EL (cell line): ENCODE measurements at regions not wholly inside any gene's neighbourhood (a gene's known extent, or its start where the extent isn't known, plus 50 kb on each side); places are given as distances from the start of the nearest gene placed in this dataset.
"Not testable (repeated sequence)": the region's sequence is repeated elsewhere in the genome, so short reads cannot be mapped to it uniquely, and the experiment has no call there.

Source experiments
- DNase-seq: peaks from one replicate; pipeline ENCODE4 v3.0.0-alpha.2; 2016

DNA sequence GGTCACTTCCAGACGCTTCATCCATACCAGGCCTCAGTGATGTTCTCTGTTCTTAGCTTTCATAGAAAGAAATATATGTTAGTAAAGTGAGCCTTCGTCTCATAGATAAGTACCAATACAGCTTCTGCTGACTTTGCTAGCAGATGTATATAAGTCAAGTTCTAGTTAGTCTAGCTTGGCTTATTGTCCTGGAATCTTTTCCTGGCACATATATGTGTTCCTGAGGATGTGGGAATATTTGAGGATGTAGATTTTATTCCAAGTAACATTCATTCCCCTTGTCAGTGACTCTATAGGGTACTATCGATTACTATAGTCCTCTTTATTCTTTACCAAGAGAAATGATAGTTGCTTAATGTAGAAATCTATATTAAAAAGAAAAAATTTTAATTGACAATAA, 135.2 kb upstream of the FAM9C start:
- no peak for DNase-seq

DNA sequence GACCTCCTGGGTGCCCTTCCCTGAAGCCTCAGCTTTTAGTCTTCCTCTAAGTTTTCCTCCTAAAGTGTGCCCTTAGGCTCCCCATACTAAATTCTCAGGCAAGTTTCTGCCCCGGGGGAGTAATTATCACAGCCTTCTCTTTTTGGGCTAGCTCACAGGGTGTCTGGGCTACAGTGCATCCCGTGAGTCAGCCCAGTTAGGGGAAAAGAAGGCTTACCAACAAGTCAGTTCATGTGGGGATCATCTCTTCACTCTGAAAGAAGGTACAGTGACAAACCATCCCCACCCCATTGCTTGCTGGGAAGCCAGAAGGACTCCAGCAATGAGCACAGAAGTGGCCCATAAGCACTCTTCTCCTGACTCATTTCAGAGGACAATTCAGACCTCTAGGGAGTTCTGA, 134.7 kb upstream of the FAM9C start:
- no peak for DNase-seq

DNA sequence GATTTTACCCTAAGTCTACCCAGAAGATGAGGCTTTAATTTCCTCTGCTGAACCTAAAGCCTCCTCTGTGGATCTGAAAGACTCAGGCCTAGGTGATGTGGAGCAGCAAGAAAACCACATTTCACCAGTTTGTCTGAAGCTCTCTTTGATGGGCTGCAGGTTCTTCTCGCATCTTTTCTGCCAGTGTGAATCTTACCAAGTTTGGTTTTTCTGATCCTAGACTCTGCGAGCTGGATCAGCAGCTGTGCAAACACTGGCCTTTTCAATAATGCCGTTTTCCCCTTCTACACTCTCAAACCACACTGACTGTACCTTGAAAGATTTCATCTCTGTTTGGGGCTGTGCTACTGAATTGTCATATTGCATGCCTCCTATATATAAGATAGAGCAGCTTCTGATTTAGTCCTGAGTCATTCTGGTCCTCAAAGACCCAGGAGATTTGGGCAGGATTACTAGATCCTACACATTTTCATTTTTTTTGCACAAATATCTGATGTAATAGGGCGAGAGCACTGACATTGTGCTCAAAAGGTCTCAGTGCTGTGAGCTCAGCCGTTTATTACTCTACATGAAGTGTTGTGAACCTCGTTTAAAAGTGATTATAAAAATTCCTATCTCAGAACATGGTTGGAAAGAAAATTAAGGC, 133.6 kb upstream of the FAM9C start:
- no peak for DNase-seq

DNA sequence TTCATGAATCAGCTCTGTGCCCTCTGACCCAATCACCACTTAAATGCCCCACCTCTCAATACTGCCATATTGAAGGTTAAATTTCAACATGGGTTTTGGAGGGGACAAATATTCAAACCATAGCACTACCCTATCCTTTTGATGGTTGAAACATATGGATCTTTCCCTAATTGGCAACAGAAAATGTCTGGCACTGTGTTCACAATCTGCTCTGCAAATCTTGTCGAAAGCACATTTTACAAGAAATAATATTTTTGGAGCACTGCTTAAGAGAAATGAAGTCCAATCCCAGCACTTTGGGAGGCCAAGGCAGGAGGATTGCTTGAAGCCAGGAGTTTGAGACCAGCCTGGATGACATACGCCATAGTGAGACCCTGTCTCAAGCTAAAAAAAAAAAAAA, 130.6 kb upstream of the FAM9C start:
- no peak for DNase-seq

DNA sequence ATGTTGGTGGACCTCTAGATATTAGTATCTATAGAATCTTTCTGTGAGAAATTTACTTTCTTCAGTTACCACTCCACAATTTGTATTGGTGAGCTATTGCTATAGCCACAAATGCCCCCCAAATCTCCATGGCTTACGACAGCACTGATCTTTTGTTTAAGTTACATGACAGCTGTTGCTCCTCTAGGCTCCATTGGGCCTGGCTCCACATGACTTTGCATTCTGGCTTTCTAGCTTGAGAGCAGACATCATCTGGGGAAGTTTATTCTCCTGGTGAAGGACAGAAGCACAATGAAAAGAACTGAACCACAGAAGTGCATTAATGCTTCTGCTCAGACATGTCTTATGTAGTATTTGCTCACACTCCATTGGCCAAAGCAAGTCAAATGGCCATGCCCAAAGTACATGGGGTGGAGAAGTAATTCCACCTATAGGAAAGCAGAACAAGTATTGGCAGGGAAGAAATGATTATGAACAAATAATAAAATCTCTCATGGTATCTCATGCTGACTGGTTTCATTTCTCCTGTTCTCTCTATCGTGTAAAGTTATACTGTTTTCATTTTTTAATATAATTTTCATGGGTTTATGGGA, 126.6 kb upstream of the FAM9C start:
- no peak for DNase-seq

DNA sequence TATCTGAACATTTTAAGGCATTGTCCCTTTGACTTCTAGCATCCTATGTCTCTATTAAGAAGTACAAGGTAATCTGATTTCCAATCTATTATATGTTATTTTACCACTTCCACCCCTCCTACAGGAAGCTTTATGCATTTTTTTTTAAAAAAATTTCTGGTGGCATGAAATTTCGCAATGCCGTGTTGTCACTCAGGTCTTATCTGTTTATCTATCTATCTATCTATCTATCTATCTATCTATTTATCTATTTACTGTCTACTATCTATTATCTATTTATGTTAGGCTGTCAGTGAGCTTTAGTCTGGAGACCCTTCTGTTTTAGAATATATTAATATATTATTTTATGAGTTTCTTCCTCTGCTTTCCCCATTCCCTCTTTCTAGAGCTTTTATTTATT, 125.3 kb upstream of the FAM9C start:
- DNase-seq = no peak

DNA sequence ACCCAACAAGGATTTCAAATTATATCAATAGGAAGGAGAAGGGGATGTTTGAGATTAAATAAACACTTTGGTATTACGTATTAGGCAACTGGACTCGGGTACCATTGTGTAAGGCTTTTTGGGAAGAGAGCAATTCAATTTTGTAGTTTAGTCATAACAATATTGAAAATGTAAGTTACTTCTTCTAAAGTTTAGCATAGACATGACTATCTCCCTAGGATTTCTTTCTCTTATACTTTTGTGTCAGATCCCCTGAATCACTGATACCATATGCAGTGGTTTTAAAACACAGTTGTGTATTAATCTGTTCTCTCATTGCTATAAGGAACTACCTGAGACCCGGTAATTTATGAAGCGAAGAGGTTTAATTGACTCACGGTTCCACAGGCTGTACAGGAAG, 123.8 kb upstream of the FAM9C start:
- no peak for DNase-seq

DNA sequence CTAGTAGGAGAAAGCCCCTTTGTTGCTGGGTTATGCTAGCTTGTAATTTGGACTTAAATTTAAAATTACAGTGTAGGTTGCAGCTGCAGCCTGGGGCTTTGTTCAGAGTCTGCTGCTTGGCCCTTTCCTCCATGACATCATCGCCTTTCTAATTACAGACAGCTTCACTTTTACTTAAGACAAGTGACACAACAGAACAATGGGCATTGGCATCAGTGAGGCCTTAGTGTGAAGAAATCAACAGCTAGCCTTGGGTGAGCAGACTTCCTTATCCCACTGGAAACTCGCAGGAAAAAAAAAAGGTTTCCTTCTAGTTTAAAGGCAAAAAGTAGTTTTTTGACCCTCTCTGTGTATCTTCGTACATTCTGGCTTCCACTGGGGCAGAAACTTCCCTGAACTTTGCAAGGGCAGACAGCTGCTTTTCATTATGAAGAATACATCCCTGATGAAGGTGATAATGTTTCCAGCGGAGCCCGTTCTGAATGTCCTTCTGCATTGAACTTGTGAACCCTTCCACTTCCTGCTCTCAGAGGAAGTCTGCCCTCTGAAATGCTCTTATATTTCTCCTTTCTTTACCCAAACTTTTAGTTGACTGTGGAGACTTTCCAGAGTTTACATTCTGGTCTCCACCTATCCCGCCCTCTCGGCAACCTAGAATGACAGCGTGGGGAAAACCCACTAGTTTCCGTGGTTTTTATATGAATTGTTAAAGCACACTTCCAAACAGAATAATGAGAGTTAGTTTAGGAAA, 123.2 kb upstream of the FAM9C start:
- no peak for DNase-seq

DNA sequence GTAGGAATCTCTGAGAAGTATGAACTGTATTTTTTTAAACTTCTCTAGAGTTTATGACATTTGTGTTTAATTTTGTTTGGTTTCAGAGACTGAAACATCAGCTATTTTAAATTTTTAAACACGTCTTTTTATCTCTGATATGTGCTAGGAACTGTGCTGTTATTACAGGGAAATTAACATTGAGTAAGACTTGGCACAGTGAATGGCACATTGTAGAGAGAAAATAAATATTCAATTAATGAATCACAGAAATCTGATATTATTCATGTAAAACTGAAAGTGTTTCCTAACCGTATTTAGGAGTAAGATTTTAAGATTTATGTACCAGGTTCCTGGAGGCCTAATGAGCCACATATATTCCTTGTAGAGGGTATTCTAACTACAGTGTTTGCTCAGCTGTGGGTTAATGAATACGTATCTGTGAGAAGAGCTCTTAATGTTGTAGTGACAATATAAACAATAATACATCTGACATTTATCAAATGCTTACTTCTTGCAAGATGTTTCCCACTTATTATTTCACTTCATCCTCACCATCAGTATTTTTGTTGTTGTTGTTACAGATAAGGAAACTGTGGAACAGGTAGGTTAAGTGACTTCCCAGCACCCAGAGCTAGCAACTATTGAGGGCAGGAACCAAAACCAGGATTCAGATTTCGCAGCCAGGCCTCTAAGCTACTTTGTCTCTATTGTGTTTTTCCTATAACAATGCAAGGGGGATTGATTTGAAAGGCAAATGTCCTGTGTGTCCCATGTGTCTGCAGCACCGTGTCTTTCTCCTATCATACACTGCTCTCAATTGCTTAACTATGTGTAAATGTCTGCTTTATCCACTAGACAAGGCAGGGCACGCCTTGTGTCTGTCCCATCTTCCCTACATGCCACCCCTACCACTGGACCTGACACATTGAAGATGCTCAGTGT, 121.1 kb upstream of the FAM9C start:
- DNase-seq = no peak

DNA sequence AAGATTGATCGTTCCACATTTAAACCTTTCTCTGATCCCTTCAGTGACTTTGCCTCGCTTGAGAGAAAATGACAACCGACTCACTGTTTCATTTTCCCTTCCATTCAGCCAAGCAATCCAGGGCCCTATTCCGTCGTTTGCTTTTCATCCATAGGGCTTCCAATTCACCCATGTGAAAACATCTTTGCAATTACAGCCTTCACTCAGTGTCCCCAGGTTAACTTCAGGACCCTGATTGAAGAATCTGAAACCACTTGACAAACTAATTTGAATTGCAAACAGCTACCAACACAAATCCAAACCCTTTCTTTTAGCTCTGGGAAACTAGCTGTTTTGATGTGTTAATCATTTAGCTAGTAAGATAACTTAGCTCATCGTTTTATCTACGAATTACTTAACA, 120.2 kb upstream of the FAM9C start:
- DNase-seq = no peak

DNA sequence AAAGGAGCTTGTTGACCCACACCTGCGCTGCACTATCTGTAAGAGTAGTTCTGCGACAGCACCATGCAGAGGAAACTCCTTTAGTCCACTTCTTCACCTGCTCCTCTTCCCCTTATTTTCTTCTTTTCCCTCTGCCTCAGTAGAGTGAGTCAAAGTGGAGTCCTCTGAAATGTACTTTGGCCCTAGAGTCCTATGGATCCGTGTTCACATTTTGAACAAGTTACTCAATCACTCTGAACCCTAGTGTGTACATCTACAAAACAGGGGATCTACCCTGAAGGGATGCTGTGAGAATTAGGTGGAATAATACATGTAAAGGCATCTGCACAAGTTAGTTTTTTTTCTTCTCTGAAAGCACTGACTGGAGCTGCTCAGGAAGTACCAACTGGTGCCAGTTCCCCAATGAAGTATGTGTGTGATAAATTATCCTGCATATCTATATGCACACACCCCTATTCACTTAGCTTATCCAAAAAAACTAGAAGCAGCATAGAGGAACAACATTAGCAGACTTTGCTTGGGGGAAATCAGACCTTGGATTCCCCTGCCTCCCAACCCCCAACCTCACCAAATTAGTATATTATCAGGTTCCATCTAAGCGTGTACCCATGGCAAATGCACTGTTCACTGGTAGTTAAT, 118.5 kb upstream of the FAM9C start:
- no peak for DNase-seq

DNA sequence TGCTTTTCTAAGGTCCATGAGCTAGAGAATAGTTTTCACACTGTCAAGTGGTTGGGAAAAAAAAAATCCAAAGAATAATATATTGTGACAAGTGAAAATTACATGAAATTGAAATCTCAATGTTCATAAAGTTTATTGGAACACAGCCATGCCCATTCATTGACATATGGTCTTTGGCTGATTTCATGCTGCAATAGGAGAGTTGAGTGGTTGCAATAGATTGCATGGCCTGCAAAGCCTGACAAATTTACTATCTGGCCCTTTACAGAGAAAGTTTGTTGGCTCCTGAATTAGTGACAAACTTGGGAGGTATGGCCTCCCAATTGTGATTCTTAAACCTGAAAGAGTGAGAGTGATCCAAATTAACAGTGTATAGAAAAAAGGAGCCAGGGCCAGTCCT, 115.5 kb upstream of the FAM9C start:
- DNase-seq = no peak

DNA sequence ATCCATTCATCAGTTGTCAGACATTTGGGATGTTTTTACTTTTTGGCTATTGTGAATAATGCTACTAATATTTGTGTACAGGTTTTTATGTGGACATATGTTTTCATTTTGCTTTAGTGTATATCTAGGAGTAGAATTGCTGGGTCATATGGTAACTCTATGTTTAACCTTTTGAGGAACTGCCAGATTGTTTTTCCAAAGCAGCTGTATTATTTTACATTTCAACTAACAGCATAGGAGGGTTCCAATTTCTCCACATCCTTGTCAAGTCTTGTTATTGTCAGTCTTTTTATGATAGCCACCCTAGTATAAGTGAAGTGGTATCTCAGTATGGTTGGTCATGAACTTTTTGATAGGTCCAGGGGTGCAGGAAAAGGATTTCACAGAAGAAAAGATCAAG, 114.5 kb upstream of the FAM9C start:
- no peak for DNase-seq

DNA sequence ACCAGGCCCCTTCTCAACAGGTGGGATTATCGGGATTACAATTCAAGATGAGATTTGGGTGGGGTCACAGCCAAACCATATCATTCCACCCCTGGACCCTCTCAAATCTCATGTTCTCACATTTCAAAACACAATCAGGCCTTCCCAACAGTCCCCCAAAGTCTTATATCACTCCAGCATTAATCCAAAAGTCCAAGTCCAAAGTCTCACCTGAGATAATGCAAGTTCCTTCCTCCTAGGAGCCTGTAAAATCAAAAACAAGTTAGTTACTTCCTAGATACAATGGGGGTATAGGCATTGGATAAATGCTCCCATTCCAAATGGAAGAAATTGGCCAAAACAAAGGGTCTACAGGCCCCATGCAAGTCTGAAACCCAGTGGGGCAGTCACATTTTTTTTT, 111.1 kb upstream of the FAM9C start:
- not testable (repeated sequence) for DNase-seq

DNA sequence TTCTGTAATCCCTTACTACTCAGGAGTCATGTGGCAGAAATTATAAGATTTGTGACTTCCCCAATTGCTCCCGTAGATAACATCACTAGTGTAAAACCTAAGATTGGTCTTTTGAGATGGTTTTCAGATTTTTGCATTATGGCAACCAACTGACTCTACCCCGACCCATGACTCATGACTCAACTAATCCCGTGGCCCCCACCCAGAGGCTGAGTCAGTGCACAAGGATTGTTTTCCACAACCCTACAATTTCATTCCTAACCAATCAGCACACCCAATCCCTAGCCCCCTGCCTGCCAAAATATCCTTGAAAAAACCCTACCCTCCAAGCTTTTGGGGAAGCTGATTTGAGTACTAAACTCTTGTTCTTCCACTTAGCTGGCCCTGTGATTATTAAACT, 109.4 kb upstream of the FAM9C start:
- no peak for DNase-seq

DNA sequence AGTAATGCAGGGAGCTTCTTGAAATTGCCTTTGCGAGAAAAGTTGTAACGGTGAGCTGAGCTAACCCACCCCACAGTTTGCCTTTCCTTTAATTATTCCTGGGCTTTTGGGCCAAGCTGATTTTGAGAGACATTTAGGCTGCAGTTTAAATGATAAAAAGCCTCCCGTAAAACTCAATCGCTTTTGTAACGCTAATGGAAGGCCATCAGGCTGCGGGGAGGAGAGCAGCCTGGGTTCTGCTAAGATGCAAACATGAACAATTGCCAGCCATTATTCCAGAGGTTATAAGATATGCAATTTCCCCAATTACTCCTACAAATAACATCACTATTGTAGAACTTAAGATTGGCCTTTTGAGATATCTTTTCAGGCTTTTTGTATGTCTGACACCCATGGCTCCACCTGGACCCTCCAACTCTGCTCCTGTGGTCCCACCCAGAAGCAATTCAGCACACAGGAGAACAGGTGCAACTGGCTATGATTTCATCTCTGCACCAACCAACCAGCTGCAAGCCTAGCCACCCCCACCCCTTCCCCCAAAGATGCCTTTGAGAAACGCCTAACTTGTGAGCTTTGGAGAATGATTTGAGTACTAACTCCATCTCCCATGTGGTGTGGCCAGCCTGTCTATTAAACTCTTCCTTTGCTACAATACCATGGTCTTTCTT, 108.2 kb upstream of the FAM9C start:
- DNase-seq = no peak

DNA sequence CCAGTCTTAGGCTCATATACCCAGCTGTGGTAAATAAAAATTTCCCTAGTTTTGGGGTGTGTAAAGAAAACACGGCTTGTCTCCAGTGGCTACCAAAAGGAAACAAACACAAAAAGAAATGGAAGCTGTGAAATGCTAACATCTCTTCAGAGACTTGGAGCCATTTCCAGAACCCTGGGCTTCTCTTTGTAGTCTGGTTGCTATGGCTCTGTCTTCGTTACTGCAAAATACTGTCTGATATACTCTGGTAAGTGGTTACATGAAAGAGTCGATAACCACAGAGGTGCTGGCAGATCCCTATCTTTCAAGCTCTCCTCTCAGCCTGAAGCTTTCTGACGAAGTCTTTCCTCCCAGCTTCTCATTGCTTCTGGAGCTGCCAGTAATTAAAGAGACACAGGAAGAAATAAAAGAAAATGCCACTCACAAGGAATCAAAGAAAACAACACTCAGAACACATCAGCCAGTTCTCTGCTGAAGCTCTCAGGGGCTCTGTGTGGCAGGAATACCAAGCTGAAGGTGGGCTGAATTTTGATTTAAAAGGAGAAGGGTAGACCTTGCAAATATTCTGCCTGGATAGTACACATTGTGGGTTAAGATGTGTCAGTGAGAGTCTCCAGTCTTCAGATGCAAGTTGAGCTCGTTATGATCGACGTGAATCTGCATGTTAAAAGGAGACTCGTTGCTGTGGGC, 107.6 kb upstream of the FAM9C start:
- DNase-seq = no peak

DNA sequence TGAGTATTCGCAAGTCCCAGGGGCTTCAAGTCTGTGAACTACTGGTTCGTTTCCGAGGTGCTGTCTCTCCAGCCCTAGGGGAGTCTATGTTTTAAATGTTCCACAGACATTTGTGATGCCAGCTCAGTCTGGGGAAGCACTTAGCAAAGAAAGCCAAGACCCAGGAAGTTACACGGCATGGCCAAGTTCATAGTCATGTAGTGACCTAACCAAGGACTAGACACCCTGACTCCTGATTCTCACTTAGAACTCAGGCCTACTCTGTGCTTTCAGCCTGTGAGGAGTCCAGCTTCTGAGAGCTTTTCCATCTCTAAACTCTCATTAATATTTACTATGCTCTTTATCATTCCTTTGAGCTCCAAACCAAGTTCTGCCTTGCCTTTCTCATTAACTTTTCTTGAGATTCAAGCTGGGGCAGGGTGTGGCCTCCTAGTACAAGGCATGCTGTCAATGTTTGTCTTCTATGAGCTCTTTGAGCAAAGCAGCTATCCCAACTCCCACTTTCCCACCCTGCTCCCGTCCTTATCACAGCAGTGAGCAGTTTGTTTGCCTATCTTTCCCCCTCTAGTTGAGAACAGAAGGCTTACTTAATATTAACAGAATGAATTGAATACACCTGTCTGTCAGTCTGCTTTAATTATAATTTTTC, 105.4 kb upstream of the FAM9C start:
- no peak for DNase-seq

DNA sequence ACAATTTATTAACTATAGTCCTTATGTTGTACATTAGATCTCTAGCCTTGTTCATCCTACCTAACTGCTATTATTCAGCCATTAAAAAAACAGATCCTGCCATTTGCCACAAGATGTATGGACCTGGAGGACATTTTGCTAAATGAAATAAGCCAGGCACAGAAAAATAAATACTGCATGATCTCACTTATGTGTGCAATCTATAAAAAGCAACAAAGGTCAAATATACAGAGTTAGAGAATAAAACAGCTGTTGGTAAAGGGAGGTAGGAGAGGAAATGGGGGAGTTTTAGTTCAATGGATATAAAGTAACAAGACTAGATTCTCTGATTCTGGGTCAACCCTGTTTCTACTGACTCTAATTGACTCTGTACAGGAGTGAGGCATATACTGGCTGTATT, 103.3 kb upstream of the FAM9C start:
- no peak for DNase-seq

DNA sequence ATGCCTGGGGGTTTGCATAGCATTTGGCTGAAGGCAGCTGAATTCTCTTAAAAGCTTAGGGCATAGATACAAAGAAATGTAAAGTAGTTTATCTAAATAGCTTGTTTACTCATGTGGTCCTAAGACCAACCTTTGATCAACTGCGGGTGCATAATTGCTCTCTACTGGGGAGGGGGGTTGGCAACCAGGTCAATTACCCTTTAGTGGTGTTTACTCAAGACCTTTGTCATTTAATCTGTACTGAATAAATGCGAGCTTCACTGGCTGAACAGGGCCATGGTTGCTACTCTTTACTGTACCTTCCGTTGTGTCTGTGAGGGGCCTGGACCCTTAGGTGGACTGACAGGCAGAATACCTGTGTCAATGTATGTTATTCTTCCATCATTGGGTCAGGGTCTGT, 102.7 kb upstream of the FAM9C start:
- DNase-seq = no peak
